ENCODE measurements at regions not wholly inside any gene's neighbourhood (a gene's known extent, or its start where the extent isn't known, plus 50 kb on each side); places are given as distances from the start of the nearest gene placed in this dataset.

DNA sequence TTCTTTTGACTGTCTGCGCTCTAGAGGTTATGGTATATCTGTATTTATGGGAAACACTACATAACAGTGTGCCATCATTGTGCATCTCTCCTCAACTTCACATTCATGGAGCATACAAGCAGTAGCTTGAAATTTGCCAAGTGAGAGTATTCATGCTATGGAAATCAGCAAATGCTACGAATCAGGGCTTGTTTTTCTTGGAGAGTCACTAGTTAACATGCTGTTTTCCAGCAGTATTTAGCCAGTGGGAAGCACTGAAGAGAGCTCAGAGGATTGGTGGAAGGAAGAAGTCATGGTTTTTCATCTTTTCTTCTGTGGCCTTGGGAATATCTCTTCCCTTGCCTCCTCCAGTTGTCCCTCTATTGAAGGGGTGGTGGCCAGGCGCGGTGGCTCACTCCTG, 303.0 kb downstream of the PSAT1 start:
- DNase-seq (ENCODE audit: low read depth) = no peak

DNA sequence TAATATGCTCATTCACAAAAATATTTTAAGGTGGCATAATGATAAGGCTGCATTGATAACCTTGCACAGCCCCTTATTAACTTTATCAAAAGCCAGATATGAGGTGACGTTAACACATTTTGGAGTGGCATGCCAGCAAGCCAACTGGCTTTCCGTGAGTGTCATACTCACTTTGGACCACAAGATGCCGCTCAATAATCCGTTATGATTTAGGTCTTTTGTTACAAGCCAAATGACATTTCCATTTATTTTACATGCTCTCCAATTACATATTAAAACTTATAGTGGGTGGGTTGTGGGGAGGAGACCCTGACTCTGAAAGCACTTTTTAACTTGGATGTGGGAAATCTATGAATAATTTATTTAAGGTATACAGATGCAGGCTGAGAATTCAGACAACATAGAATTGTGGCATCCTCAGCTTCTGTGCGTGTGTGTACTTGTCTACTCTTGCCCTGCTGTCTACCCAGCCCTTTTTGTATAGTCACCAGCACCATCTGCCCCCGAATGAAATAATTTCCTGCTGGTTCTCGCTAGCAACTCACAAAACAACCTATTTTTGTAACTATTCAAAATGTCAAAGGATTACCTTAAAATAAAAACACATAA, 305.1 kb downstream of the PSAT1 start:
- peak; percentile 74 for DNase-seq (ENCODE audit: low read depth)

DNA sequence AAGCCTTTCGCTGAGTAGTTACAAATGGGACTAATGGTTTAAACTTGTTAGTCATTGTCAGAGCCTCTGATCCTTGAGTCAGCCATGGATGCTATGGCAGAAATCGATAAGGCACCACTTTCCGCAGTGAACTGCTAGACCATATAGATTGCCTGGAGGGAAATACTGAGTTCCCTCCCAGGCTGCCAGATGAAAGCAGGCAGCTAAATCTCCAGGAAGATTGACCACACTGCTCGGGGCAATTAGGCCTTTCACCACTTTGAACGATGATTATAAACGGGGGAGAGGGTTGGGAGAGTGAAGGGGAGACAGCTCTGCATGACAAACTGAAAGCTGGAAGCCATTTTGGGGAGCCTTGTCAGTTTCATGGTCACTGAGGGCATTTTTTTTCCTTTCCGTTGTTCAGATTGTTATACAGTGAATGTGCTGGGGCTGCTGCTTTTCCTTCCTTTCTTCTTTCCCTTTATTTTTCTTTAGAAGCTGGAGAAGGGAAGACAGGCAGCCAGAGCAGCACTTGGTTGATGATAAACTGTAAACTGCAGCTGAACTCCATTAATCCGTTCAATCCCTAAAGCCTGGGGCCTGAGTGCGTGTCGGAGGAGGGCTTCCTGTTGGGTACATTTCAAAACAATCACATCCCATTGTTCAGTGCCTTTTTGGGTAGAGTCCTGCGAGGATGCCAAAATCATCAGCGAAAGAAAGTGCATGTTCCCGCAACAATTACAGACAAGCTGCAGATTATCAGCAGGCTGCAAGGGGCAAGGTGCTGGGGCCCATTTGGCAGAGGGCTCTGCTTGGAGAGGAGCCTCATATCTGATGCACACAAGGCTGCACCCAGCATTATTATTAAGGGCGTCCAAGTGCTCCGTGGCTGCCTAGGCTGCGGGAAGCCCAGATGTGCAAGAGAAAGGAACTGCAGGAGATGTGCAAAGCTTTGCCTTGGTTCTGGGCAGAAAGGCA, 308.4 kb downstream of the PSAT1 start:
- peak; percentile 39 for DNase-seq (ENCODE audit: low read depth)

DNA sequence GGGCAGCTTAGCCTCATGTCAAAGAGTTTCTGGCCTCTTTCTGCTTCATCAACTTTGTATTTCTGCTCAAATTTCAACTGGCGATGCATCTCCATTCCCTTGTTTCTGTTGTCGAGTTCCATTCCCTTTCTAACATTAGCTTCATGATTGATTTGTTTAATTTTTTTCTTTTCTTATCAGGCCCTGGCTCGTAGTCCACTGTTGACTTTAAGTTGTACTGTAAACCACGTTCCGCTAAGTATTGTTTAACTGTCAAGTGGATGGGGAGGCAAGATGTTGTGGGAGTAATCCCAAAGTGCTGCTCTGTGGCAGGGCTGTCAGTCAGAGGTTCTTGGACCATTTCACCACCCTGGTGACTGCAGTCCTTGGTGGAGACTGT, 309.1 kb downstream of the PSAT1 start:
- DNase-seq (ENCODE audit: low read depth) = peak; percentile 57

DNA sequence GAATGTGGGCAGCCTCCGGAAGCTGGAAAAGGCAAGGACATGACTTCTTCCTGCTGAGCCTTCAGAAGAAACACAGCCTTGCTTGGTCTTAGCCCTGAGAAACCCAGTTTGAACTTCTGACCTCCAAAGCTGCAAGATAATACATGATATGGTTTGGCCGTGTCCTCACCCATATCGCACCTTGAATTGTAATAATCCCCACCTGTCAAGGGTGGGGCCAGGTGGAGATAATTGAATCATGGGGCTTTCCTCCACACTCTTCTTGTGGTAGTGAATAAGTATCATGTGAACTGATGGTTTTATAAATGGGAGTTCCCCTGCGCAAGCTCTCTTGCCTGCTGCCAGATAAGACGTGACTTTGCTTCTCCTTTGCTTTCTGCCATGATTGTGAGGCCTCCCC, 310.9 kb downstream of the PSAT1 start:
- no peak for DNase-seq (ENCODE audit: low read depth)

DNA sequence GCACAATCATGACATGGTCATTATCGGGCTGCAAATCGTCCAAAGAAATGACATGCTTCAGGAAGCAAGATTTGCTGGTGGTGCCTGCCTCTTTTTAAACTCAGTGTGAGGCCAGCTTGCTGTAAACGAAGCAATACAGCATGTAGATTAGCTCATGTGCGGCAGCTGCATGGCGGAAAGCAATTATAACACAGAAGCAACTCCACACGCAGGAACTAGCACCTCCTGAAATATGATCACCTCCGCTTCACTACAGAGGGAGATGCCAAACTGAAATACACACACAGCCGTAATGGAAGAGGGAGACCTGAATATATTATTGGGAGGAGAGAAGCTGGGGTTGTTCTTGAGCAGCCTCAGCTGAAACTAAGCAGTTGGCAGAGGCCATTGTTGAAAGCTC, 312.5 kb downstream of the PSAT1 start:
- no peak for DNase-seq (ENCODE audit: low read depth)

DNA sequence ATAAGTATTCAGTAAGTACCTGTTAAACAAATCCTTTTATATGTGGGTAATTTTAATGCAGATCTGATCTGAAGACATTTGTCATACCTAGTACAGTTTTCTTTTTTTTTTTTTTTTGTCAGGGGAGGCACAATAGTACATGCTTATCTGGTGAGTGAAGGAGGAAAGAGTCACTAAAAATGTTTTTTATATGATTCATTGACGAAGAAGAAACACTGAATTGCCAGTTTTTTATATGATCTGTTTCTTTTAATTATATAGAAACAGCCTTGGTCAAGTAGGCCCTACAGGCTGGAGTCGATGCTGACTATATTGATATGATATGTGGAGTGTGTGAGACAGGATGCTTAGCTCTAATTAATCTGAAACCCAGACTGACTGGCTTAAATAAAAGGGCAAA, 315.2 kb downstream of the PSAT1 start:
- DNase-seq (ENCODE audit: low read depth) = peak; percentile 69

DNA sequence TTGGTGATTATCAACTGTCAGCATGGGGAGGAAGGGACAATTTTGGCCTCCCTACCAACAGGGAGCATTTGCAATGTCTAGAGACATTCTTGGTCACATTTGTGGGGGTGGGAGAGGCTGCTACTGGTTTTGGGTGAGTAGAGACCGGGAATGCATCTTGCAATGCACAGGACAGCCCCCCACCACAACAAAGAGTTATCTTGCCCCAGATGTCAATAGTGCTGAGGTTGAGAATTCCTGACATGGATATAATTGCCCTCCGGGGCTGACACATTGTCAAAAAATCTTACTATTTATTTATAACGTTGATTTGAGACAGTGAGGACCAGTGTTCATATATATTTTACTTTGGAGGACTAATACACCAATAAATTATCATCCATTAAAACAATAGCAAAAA, 316.1 kb downstream of the PSAT1 start:
- DNase-seq (ENCODE audit: low read depth) = peak; percentile 76

DNA sequence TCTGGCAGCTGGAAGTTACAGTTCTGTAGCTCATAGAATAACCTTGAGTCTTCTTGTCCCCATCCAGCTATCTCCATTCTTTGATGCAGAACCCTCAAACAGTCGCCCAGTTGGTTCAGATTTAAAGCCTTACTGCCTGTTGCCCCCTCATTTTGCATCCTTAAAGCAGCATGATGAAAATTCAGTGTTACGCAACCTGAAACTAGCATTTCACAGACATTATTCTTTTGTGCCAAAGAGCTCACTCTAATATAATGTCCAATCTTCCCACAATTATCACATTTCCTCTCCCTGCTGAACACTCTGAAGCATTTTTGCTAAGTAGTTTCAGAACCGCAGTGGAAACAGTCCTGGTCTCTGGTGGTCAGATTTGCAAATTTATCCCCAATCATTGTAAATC, 318.0 kb downstream of the PSAT1 start:
- no peak for DNase-seq (ENCODE audit: low read depth)

DNA sequence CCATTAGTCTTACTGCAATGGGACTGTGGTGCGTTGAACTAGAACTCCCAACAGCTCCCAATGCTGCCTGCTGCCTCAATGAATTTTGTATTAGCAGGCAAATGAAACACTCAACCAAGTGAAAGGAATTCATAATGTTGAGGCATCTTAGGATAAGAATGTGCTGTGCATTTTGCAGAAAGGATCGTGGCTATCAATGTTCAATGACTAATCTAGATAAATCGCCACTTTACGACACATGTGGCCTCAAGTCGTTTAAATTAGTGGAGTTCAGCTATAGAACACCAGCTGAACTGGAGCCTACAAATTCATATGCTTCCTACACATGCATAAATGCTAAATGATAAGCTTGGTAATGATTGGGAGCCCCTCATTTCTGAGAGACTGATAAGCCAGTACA, 318.4 kb downstream of the PSAT1 start:
- peak; percentile 20 for DNase-seq (ENCODE audit: low read depth)

DNA sequence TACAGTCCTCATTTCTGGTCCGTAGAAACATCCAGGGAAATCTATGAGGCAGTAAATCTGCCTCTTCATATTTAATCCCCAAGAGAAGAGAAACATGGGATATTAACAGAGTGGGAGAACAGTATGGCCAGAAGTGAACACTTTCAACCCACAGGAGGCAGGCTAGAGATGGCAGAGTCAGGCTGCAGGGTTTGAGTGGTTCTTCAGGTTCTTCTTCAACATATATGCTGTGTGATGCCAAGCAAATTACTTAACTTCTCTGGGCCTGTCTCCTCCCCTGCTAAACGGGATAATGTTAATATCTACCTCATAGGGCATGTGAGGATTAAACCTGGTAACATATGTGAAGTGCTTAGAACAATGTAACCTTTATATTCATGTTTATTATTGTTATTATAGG, 321.8 kb downstream of the PSAT1 start:
- DNase-seq (ENCODE audit: low read depth) = no peak

DNA sequence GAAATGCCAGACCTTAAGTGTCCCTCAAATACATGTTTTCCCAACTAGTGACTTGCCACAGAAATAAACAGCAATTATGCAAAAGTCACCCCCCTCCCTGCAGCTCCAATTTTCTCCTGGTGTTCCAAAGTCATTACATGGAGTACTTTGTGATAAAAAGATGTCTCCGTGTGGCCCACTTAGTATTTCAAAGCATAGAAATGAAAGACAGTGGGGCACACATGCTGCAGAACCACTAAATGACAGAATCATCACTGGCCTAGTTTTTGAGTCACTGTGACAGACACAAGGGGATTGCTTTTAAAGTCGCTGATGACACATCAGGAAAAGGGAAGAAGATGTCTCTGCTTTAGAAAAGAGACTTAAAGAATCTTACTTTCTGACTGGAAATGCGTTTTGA, 323.4 kb downstream of the PSAT1 start:
- peak; percentile 67 for DNase-seq (ENCODE audit: low read depth)

DNA sequence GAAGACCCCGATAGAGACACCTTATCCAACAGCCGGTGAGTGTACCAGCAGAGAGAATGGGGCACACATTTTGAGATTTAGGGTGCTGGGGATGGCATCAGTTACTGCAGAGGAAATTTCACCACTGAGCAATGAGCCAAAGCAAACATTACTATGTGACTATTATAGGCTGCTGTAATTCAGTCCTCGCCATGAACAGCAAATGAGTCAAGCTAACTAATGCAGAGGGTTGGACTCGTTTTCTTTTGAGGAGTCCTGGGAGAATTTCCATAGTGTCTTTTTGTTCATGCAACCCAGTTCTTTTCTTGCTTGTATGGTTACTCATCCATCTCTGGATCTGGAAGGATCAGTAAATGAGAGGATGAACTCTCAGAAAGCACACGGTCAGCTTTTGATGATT, 323.8 kb downstream of the PSAT1 start:
- peak; percentile 89 for DNase-seq (ENCODE audit: low read depth)

DNA sequence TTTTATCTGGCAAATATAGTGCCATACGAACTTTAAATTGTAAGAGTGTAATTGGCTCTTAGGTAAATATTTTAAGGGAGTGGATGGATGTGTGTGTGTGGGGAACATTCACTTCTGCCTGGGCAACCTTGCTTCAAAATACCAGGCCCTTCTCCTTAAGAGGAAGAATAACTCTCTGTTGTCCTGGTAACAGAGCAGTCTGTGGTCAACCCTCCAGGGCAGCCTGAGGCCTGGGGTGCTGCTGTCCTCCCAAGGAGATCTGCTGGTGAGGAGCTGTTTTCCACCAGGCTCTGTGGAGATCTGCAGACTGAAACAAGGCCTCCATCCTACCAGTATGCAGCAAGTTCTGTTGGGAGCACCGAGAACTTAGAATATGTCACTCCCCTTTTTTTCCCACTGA, 325.2 kb downstream of the PSAT1 start:
- DNase-seq (ENCODE audit: low read depth) = peak; percentile 87

DNA sequence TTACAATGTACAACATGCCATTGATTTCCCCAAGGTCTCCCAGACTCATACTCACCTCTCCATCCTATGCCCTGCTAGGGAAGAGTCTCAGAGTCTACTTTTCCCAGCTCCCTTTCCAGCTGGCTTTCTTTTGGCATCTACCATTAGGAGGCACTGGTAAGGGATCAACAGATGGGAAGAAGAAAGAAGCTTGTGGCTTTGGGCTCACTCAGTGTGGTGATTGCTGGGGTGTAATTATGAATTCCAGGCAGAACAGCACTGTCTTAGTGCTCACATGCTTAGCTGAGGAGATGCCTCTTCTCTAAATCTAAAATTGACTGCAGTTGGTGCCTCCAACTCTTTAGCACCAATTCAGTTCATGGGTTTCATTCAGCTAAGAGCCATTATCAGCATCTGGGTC, 330.0 kb downstream of the PSAT1 start:
- no peak for DNase-seq (ENCODE audit: low read depth)

DNA sequence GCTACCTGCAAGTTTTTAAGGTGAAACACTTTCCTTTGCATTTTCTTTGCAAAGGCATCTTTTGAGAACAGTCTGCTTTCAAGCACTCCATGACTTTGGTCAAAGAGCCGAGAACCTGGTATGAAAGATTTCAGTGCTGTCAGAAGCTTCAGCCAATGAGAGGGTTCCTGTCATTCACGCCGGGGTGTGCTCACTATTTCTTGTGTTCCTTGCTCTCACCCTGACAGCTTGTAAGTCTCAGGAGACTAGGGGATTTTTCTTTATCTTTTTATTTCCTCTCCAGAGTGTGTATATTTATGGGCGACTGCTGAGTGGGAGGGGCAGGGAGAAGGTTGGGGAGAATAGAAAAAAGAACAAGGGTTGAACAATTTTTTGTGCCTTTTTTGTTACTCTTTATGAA, 334.0 kb downstream of the PSAT1 start:
- no peak for DNase-seq (ENCODE audit: low read depth)

DNA sequence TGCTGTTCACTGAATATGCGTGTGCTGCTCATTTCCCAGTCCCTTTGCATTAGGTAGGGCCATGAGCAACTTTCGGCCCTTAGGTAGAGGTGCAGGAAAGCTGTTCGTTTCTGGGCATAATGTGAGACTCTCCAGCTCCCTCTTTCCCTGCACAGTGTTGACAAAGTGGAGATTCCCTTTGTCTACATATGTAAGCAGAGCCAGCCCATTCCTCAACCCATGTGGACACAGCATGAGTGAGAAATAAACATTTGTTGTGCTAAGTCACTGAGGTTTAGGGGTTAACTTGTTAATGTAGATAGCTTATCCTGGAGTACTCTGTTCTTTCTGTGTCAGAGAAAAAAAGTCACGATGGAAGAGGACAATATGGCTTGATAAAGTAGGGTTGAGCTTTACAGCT, 343.8 kb downstream of the PSAT1 start:
- no peak for DNase-seq (ENCODE audit: low read depth)

DNA sequence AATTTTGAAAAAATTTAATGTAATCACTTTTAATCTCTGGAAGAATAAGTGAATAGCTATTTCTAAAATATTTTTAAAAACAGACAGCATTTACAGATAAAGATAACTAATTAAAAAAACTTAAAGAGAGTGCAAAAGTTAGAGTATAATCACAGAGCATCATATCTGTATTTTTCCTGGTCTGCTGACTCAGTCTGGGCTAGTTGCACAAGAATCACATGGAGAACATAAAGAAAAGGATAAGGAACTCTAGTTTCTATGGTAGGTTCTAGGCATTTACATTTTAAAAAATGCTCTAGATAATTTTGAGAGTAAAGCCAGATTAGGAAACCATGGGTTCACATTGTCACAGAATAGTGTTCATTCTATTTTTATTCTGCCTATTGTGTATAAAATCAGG, 347.4 kb downstream of the PSAT1 start:
- no peak for DNase-seq (ENCODE audit: low read depth)

DNA sequence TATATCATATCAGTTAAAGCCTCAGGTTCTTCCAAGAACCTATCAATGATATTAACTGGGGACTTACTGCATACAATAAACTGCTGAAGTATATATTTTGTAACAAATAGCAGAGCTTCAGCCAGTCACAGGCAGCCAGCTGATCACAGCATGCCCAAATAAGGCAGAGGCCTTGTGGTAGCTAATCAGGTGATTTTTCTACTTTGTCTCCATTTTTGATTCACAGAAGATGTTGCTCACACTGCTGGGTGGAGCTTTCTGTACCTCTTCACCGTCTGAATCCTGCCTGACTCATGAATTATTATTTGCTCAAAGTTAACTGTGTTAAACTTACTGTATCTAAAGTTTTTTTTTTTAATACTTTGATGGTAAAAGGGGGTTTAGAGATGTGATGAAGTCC, 357.4 kb downstream of the PSAT1 start:
- DNase-seq (ENCODE audit: low read depth) = no peak

DNA sequence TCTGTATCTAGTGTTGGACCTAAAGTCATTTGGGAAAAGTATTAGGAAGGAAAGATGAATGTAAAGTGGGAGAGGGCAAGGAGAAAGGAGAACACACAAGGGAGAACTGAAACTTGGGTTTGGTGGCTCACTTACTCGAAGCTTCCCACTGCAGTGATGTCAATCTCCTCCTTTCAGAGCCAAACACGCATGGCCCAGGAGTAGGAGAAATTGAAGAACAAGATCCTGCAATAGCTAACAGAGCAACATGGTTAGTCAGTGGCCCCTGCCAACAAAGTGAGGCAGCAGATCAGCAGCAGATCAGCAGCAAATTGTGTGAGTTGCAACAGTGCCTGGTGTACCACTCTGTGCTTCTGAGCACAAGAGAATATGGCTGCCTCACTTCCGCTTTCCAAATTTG, 366.4 kb downstream of the PSAT1 start:
- DNase-seq (ENCODE audit: low read depth) = no peak

DNA sequence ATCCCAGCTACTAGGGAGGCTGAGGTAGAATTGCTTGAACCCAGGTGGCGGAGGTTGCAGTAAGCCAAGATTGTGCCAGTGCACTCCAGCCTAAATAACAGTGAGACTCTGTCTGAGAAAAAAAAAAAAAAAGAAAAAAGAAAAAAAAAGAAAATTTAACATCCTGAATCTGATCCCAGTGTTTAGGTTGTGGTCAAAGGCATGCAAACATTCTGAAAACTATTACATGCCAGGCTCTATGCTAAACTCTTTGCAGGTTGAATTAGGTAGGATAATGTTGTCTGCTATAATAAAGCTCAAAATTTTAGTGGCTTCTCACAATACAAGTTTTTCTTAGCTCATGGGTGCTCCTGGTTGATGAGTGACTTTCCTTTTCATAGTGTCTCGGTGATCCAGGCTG, 367.4 kb downstream of the PSAT1 start:
- DNase-seq (ENCODE audit: low read depth) = peak; percentile 48

DNA sequence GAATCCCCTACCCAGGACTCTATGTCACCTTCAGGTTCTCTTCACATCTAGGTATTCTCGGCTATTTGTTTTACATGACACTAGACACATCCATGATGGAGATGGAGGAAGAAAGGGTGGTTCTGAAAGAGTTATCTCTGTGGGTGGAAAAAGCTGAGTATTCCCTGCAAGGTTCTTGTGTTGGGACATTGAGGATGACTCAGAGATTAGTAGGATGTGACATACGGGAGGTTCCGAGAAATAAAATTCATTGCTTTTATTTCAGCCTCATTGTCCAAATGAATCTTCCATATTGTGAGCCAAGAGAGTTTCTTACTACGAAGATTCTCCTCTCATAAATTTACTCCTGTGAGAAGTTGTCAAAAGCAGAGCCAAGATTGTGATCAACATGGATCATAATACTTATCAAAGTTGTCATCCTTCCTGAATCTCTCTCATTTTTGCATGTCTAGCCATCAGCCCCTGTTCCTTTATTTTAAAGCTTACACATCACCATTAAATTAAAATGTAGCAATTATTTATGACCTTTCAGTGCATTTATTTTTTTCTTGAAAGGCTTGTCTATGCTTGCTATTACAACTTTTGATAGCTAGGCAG, 370.0 kb downstream of the PSAT1 start:
- DNase-seq (ENCODE audit: low read depth) = peak; percentile 70

Data from M059J (cell line).